Left kidney (tissue), 1 donor: ENCODE measurements at regions not wholly inside any gene's neighbourhood (a gene's known extent, or its start where the extent isn't known, plus 50 kb on each side); places are given as distances from the start of the nearest gene placed in this dataset.
"Not testable (repeated sequence)": the region's sequence is repeated elsewhere in the genome, so short reads cannot be mapped to it uniquely, and the experiment has no call there.

Experiments
- DNase-seq: peaks from one replicate; pipeline ENCODE4 v3.0.0-alpha.2; 2013

DNA sequence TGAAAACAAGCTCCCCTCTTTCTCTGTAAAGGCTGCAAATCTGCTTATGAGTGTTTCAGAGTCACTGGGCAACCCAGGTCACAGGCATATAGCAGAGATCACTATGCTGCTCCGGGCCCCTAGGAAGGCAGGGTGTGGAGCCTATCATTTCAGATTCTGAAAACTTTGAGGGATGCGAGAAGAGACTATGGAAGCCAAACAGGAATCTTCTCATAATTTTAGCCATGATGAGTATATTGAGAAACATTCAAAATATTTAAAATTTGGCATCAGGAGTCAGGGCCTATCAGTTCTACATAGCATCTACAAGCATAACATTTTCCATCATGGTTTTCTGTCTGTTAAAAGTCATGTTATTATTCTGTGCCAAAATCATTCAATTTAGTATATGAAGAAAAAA is 61.7 kb upstream of the ATXN3L start:
- DNase-seq, result no peak

DNA sequence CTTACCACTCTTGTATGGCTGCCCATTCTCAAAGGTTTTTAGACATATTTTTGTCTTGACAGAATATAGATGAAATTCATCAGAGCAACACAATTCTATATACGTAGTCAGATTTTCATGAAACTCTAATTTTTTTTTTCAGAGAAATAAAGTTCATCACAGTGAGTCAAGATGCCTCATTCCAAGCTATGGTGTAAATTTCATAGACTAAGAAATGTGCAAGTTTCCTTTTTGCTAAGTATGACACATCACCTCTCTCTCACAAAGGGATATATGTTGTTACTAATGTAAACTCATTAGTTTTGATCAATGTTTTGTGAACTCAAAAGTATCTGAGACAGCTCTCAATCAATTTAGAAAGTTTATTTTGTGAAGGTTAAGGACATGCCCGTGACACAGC is 60.4 kb upstream of the ATXN3L start:
- no peak for DNase-seq

DNA sequence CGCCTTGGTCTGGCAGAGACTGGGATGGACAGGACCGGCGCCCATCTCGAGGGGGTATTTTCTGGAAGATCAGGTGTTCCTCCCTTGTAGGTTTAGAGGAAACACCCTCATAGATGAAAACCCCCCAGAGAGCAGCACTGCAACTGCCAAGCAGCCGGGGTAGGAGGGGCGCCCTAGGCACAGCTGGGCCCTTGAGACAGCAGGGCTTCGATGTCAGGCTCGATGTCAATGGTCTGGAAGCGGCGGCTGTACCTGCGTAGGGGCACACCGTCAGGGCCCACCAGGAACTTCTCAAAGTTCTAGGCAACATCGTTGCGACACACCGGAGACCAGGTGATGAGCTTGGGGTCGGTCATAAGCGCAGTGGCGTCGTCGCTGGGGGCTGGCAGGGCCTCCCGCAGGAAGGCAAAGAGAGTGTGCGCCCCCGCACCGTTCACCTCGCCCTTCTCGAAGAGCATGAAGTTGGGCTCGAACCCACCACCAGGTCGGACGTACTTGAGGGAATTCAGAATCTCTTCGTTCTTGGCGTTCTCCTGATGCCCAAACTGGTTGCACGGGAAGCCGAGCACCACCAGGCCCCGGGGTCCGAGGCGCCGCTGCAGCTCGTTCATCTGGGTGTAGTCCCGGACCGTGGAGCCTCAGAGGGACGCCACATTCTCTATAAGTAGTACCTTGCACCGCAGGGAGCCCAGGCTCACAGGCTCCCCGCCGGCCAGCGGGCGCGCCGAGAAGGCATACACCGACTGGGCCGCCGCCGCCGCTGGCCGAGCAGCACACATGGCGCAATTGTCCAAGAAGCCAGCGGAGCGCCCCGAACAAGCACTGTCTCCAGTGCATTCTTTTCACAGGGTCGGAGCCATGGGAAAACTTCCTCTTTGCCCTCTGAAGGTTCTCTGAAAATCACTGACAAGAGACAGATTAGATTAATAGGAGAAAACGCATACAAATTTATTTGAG is 59.0 kb upstream of the ATXN3L start:
- not testable (repeated sequence) for DNase-seq

DNA sequence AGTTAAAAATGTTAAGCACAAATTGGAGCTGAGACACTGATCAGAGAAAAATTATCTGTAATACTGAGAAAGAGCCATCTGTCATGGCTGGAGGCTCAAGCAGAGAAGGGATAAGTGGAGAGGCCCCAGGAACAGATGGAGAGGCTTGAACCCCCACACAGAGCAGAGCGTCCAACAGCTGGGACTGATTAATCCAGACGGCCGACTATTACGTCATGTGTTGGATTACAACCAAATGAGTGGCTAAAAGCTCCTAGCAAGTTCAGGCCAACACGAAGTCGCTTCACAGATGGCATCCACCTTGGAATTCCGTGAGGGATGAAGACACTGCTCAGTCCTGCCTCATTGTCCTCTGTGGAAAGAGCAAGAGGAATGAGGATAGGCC is 57.7 kb upstream of the ATXN3L start:
- peak; percentile 53 for DNase-seq

DNA sequence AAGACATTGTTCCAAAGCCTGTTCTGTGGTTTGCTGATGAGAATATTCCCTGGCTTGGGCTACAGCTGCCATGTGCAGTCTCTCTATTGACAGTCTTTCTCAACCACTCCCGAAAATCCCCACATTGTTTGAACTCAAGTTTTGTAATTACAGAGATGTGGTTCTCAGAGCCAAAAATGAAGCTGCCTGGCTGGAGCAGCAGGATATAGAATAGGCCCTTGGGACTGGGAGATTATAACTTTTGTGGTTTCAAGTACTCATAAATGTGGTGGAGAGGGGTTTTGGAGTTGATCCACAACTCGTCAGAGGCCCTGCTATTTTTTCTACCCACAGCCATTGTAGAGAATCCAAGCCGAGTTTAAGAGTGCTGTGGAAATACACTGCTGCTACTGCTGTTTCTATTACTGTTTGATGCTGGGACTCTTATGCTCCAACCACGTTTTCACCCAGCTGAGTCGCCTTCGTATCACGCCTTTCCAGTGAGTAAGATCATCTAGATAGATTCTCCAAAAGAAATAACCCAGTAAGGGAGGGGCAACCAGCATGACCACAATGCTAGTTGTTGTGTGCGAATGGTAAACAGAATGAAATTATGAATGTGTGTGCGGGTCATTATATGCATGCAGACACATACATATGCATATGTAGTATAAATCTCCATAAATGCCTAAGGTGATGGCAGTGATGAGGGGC is 57.1 kb upstream of the ATXN3L start:
- no peak for DNase-seq

DNA sequence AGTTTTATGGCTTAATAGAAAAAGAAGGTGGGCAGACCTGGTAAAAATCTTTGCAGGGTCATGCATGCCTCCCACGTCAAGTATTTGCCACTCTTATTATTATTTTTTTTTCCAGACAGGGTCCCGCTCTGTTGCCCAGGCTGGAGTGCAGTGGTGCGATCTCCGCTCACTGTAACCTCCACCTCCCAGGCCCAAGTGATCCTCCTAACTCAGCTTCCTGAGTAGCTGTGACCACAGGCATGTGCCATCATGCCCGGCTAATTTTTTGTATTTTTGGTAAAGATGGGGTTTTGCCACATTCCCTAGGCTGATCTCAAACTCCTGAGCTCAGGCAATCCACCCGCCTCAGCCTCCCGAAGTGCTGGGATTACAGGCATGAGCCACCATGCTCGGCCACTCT is 55.7 kb upstream of the ATXN3L start:
- DNase-seq, result not testable (repeated sequence)

DNA sequence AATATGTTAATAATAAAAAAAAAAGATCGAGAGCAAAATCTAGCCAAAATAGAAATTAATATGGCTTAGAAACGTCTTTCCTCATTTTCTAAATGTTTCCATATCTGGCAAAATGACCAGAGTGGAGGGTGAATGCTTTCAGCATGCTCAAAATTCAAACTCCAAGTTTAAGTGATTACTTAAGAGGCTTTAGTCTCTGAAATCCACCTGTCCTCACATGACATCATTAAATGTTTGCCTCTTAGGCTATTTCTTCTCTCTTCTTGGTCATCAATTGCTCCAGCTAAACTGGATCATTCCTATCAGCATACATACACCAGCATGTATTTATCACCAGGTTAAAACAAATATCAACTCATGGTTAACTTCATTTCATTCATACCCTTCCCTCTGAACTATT is 54.5 kb upstream of the ATXN3L start:
- DNase-seq, result no peak

DNA sequence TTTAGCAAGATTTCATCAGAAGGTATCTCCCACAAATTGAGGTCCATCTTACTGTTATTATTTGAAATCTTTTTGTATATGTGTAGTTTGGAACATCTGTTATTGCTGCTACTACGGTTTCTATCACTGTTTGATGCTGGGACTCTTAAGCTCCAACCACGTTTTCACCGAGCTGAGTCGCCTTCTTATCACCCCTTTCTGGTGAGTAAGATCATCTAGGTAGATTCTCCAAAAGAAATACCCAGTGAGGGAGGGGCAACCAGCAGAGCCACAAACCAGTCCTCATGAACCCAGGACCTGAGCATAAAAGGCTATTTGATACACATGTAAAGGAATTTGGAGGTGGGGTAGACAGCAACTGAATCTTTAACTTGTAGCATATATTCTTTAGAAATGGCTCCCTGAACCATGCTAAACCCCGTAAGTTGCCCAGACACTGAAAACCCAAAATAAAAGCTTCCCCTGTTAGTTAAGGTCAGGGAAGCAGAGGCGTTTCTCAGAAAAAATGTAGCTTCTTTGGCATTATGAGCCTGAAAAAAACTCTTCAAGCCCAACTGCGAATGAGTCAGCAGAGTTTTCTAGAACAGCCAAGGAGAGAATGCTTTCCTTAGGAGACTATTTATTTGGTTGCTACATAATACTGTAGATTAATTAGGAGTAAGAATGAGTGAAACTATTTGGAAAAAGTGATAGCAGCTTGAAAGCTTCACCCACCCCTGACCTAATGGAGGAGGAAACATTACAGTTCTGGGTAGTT is 53.8 kb upstream of the ATXN3L start:
- no peak for DNase-seq

DNA sequence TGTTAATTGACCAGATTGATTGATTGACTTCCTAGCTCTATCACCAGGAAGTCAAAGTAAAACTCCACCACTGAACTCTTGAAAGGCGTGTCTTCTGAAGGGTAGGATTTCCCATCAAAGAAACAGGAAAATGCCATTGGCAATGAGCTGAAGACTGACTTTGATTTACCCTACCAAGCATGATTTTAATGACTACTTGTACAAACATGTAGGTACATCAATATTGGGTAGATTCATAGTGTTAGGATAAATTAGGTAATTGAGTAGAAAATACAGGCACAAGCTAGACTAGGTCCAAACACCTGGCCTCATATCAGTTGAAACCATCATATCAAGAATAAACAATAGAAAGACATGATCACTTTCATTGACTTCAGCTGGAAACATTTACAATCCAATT is 53.2 kb upstream of the ATXN3L start:
- no peak for DNase-seq

DNA sequence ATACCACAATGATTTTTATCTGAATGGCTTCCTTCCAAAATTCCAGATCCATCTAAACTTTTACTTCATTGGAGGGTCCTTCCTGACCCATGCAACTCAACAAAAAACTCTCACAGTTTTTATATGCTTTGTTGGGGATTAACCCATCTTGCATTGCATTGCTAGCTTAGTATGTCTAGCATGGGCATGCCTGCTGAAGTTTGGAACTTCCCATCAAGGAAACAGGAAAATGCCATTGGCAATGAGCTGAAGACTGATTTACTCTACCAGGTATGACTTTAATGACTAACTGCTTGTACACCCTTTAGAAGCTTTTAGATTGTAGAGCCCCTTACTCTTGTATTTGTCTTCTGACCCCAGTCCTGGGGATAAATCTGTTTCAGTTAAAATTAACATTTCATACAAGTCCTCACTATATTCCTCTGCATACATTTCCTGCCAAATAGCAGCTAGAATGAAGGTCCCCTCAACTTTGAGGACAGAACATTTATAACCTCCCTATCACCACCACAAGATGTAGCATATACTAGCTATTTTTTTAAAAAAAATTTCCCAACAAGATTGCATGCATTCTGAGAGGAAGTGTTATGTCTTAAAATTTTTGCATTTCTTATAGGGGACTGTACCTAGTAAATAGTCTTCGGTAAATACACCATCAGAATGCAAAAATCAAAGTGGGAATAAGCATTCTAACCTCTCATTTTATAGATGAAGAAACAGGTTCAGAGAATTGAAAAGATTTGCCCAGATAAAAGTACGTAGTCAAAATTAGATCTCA is 52.5 kb upstream of the ATXN3L start:
- DNase-seq, result no peak

DNA sequence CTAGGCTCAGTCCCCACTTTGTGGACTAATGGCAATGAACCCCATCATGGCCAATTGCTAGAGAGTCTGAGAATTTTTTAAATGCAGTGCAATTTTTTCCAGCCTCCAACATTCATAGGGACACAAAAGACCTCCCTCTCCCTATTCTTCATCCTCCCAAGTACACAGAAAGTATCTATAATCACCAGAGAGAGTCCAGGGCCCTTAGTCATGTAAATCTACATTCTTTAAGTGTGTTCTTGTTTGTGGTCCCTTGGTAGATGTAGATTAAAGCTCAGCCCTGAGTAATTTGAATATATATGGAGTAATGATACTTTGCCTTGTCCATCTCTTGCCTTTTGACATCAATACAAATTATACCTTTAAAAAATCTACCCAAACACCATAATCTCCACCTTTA is 51.3 kb upstream of the ATXN3L start:
- DNase-seq, result no peak

DNA sequence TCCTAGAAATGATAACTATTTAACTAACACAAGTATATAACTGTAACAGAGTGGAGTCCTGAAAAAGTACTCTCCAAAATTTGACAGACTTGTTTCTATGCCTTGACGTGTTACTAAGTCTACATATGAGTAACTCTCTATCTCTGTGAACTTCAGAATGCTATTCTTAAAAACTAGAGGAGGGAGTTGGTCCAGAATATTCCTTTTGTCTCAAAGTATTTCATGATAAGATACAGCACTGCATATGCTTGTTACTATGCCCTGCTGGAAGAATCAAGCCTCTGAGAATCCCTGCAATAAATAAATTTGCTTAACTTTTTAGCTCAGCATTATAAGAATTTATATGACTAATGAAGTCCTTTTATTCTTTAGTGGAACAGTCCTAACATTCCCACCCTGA is 50.9 kb upstream of the ATXN3L start:
- DNase-seq, result no peak
